ENCODE measurements at regions not wholly inside any gene's neighbourhood (a gene's known extent, or its start where the extent isn't known, plus 50 kb on each side); places are given as distances from the start of the nearest gene placed in this dataset.

DNA sequence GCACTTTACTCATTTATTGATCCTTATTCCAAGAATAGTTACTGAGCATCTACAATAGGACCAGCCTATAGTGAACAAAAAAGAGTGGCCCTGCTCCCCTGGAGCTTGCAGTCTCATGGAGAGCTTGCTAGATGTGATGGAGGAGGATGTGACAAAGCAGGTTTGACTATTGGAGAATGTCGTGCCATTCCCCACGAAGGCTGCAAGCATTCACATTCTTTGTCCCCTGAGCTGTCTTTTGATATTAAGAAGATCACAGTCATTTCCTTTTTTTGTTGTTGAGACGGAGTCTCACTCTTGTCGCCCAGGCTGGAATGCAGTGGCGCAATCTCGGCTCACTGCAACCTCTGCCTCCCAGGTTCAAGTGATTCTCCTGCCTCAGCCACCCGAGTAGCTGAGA, 115.0 kb upstream of the ADAMTS18 start:
- TF ChIP-seq EGR1 (IDR thresholded peaks at IDR 0.05), result no peak
- no peak for TF ChIP-seq EP300 (IDR thresholded peaks at IDR 0.05; ENCODE audit: borderline replicate concordance)
- no peak for TF ChIP-seq YY1 (IDR thresholded peaks at IDR 0.05; ENCODE audit: low read depth)
- TF ChIP-seq, protein P1, sequence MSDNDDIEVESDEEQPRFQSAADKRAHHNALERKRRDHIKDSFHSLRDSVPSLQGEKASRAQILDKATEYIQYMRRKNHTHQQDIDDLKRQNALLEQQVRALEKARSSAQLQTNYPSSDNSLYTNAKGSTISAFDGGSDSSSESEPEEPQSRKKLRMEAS (IDR thresholded peaks at IDR 0.05), result no peak
- TF ChIP-seq NFIC (IDR thresholded peaks at IDR 0.05), result no peak
- TF ChIP-seq, protein P2, sequence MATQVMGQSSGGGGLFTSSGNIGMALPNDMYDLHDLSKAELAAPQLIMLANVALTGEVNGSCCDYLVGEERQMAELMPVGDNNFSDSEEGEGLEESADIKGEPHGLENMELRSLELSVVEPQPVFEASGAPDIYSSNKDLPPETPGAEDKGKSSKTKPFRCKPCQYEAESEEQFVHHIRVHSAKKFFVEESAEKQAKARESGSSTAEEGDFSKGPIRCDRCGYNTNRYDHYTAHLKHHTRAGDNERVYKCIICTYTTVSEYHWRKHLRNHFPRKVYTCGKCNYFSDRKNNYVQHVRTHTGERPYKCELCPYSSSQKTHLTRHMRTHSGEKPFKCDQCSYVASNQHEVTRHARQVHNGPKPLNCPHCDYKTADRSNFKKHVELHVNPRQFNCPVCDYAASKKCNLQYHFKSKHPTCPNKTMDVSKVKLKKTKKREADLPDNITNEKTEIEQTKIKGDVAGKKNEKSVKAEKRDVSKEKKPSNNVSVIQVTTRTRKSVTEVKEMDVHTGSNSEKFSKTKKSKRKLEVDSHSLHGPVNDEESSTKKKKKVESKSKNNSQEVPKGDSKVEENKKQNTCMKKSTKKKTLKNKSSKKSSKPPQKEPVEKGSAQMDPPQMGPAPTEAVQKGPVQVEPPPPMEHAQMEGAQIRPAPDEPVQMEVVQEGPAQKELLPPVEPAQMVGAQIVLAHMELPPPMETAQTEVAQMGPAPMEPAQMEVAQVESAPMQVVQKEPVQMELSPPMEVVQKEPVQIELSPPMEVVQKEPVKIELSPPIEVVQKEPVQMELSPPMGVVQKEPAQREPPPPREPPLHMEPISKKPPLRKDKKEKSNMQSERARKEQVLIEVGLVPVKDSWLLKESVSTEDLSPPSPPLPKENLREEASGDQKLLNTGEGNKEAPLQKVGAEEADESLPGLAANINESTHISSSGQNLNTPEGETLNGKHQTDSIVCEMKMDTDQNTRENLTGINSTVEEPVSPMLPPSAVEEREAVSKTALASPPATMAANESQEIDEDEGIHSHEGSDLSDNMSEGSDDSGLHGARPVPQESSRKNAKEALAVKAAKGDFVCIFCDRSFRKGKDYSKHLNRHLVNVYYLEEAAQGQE (IDR thresholded peaks at IDR 0.05; ENCODE audit: low read depth), result no peak
- TF ChIP-seq TEAD4 (IDR thresholded peaks at IDR 0.05), result no peak
- no peak for TF ChIP-seq RAD21 (IDR thresholded peaks at IDR 0.05; ENCODE audit: low read depth)

Measured in Ishikawa (cell line).